Adipocyte (in vitro differentiated cells): ENCODE measurements at regions not wholly inside any gene's neighbourhood (a gene's known extent, or its start where the extent isn't known, plus 50 kb on each side); places are given as distances from the start of the nearest gene placed in this dataset.

Experiments
- DNase-seq: peaks from one replicate; pipeline ENCODE4 v3.0.0-alpha.2; 2015; ENCODE audit warnings: low read depth
- H3K27me3 ChIP-seq: replicated peaks from 2 replicates; pipeline ENCODE4 v1.7.0; 2013; ENCODE audit warnings: mild to moderate bottlenecking, low read length, moderate library complexity; ENCODE audit not compliant: control insufficient read depth, insufficient read depth
- H3K36me3 ChIP-seq: 2 replicates; pipeline ENCODE4 v1.7.0; 2013; ENCODE audit warnings: low read length, mild to moderate bottlenecking, moderate library complexity; ENCODE audit not compliant: control insufficient read depth, insufficient read depth, severe bottlenecking
- H3K4me1 ChIP-seq: 2 replicates; pipeline ENCODE4 v1.7.0; 2013; ENCODE audit warnings: mild to moderate bottlenecking, low read length, moderate library complexity; ENCODE audit not compliant: control insufficient read depth, insufficient read depth
- H3K4me3 ChIP-seq: 2 replicates; pipeline ENCODE4 v1.7.0; 2013; ENCODE audit warnings: mild to moderate bottlenecking, low read length, moderate library complexity
- H3K9ac ChIP-seq: 2 replicates; pipeline ENCODE4 v1.7.0; 2013; ENCODE audit warnings: mild to moderate bottlenecking, low read length, moderate library complexity
- H3K9me3 ChIP-seq: 2 replicates; pipeline ENCODE4 v1.7.0; 2013; ENCODE audit warnings: mild to moderate bottlenecking, low read length, moderate library complexity; ENCODE audit not compliant: control insufficient read depth

GRCh38 chr7:69166979-69167516 is 431.2 kb upstream of the AUTS2 start:
- Histone ChIP-seq H3K27me3 (peaks cover 7% of the 10 kb centered on the region), H3K4me3 (no peak overlapping the region), H3K9ac (no peak overlapping the region), H3K9me3 (no peaks in the 10 kb centered on the region), H3K4me1 (peaks cover 7% of the 10 kb centered on the region), H3K36me3 (no peaks in the 10 kb centered on the region)
- DNase-seq, result no peak

DNA sequence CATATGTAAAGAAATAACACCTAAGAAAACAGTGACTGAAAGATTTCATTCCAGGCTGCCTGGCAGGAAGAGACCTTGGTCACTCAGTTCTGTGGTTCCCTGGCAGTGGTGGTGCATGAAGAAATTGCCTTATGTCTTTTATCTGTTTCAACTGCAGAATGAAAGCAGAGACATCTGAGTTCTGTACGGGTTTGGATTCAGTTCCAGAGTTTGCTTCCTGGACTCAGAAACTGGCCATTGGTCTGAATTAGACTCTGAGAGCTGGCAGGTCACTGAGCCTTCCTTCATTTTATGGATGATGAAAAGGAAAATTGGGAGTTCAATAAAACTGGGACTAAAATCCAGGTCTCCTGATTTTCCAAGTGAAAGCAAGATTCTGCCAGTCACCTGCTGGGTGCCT is 428.9 kb upstream of the AUTS2 start:
- no peak for DNase-seq

GRCh38 chr7:69172357-69173077 is 425.8 kb upstream of the AUTS2 start:
- no peak for DNase-seq
- Histone ChIP-seq H3K4me3 (no peak overlapping the region), H3K9me3 (no peaks in the 10 kb centered on the region), H3K27me3 (peaks cover 3% of the 10 kb centered on the region), H3K9ac (no peak overlapping the region), H3K4me1 (peaks cover 2% of the 10 kb centered on the region), H3K36me3 (no peaks in the 10 kb centered on the region)

More for the DNA sequence above, 428.9 kb upstream of the AUTS2 start:
- Histone ChIP-seq H3K4me3 (no peak overlapping the region), H3K9me3 (no peaks in the 10 kb centered on the region), H3K9ac (no peak overlapping the region), H3K36me3 (no peaks in the 10 kb centered on the region), H3K27me3 (peaks cover 7% of the 10 kb centered on the region), H3K4me1 (no peaks in the 10 kb centered on the region)

GRCh38 chr7:69173341-69173740 is 424.9 kb upstream of the AUTS2 start:
- Histone ChIP-seq H3K9ac (no peak overlapping the region), H3K36me3 (no peaks in the 10 kb centered on the region), H3K9me3 (no peaks in the 10 kb centered on the region), H3K4me3 (no peak overlapping the region), H3K27me3 (peaks cover 3% of the 10 kb centered on the region), H3K4me1 (peaks cover 6% of the 10 kb centered on the region)
- no peak for DNase-seq

GRCh38 chr7:69173846-69174245 is 424.4 kb upstream of the AUTS2 start:
- Histone ChIP-seq H3K27me3 (peaks cover 3% of the 10 kb centered on the region), H3K36me3 (no peaks in the 10 kb centered on the region), H3K4me1 (peaks cover 6% of the 10 kb centered on the region), H3K9ac (no peak overlapping the region), H3K9me3 (no peaks in the 10 kb centered on the region), H3K4me3 (no peak overlapping the region)
- peak; percentile 10 for DNase-seq

GRCh38 chr7:69176841-69177240 is 421.4 kb upstream of the AUTS2 start:
- Histone ChIP-seq H3K4me1 (peaks cover 6% of the 10 kb centered on the region), H3K9ac (no peak overlapping the region), H3K9me3 (no peaks in the 10 kb centered on the region), H3K36me3 (no peaks in the 10 kb centered on the region), H3K27me3 (peaks cover under 1% of the 10 kb centered on the region), H3K4me3 (no peak overlapping the region)
- DNase-seq, result no peak

DNA sequence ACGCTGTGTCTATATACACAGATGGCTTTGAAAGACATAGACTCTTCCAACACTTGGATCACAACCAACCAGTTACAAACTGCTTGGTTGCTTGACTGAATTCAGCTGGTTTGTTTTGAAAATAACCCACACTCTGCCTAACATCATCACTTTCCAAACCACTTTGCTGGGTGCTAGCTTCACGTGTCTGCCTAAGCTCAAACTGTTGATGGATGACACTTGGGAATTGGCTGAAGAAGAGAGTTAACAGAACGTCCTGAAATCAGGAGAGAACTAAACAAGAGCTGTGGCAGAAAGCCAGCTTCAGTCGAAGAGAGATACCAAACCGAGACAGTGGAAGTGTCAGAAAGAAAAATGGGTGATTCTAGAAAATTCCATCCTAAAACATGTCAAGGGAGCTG is 420.8 kb upstream of the AUTS2 start:
- H3K9ac ChIP-seq, result peak overlapping the region; percentile 17
- no peaks in the 10 kb centered on the region for H3K27me3 ChIP-seq
- H3K4me1 ChIP-seq, result peaks cover 6% of the 10 kb centered on the region
- H3K9me3 ChIP-seq, result no peaks in the 10 kb centered on the region
- no peaks in the 10 kb centered on the region for H3K36me3 ChIP-seq
- H3K4me3 ChIP-seq, result peak overlapping the region; percentile 53
- no peak for DNase-seq

DNA sequence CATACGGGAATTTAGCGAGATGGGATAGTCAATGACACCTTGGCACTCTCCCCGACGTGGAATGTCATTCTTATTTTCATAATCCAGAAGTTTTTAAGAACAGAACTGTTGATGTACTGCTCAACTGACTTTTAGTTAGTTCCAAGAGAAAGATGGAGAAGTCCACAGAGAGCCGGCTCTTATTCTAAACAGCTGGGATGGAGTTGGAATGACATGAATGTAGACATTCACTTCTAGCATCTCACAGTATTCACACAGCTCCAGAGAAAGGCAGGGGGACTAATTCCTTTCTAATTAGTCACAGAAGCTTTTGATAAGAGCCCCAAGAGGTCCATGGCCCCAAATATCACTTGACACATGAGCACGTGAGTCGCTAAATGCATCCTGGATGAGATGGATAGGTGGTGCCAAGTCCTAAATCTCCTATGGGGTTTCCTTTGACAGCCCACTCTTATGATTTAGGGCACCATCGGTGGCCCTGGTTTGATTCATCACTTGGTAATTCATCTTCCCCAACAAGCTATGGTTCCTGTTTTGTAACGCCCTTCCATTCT is 420.3 kb upstream of the AUTS2 start:
- DNase-seq, result peak; percentile 9
- H3K9ac ChIP-seq, result no peak overlapping the region

GRCh38 chr7:69180662-69181061 is 417.6 kb upstream of the AUTS2 start:
- H3K9me3 ChIP-seq, result no peaks in the 10 kb centered on the region
- no peaks in the 10 kb centered on the region for H3K27me3 ChIP-seq
- H3K4me3 ChIP-seq, result no peak overlapping the region
- no peak overlapping the region for H3K9ac ChIP-seq
- H3K4me1 ChIP-seq, result peaks cover 6% of the 10 kb centered on the region
- DNase-seq, result no peak
- no peaks in the 10 kb centered on the region for H3K36me3 ChIP-seq

More for the DNA sequence above, 420.3 kb upstream of the AUTS2 start:
- Histone ChIP-seq H3K27me3 (no peaks in the 10 kb centered on the region), H3K9me3 (no peaks in the 10 kb centered on the region), H3K36me3 (no peaks in the 10 kb centered on the region), H3K4me1 (peaks cover 6% of the 10 kb centered on the region), H3K4me3 (peak overlapping the region; percentile 53)

DNA sequence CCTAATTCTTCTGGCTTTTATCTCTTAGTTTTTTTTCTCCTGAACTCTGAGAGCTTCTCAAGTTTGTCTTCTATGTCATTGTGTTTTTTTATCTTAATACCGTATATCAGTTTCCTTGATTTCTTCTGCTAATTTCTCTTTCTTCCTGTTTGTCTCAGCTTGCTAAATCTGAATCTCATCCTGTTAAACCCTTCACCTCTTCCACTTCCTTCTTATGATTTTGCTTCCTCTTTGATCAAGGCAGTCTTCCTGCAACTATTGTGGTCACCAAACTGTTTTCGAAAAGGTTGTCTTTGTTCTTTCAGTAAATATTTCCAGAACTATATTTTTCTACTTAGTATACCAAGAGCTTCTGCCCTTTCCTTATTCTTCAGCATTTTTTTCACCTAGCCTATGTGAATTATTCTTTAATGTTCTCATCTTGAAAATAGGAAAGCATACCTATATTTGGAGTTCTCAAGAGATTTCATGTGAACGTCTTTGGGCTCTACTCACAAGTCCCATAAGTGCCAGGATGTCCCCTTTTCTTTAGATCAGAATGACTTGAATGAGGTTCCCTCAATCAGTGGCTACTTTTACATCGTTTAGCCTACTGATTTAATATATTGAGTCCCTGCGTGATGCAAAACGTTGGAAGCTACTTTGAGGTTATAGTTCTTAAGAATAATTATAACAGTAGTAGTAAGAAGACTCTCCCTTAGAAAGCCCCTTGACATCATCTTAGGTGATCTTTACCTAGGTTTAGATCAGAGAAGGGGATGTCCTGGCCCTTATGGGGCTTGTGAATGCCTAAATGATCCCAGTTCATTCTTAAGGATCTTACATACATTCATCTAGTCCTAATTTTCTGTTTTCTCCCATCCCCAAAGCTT is 415.4 kb upstream of the AUTS2 start:
- no peak for DNase-seq
- Histone ChIP-seq H3K4me3 (no peak overlapping the region), H3K27me3 (no peaks in the 10 kb centered on the region), H3K9ac (no peak overlapping the region), H3K36me3 (no peaks in the 10 kb centered on the region), H3K9me3 (no peaks in the 10 kb centered on the region), H3K4me1 (peaks cover under 1% of the 10 kb centered on the region)

DNA sequence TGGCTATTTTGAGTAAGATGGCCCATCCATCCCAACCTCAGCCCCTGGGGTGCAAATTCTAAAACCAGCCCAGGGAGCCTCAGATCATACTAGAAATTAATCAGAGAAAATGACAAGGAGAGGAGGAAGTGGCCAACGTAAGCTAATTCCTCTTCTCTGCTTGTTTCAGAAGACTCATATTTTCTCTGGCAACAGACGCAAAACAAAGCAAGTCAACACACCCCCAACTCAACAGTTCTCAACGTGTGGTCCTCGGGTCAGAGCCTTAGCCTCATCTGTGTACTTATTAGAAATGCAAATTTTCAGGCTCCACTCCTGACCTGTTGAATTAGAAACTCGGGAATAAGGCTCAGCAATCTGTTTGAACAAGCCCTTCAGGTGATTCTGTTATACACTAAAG is 413.9 kb upstream of the AUTS2 start:
- Histone ChIP-seq H3K27me3 (no peaks in the 10 kb centered on the region), H3K36me3 (no peaks in the 10 kb centered on the region), H3K9me3 (no peaks in the 10 kb centered on the region), H3K4me1 (no peaks in the 10 kb centered on the region), H3K9ac (no peak overlapping the region), H3K4me3 (no peak overlapping the region)
- DNase-seq, result no peak
